Upper lobe of left lung (tissue), 6 donors: ENCODE measurements at regions not wholly inside any gene's neighbourhood (a gene's known extent, or its start where the extent isn't known, plus 50 kb on each side); places are given as distances from the start of the nearest gene placed in this dataset.

Source experiments
- ATAC-seq, 2 donors: fragments of 200-7000 bp; cut with Tn5 transposase; one replicate each; pipeline ENCODE4 v1.9.1; 2022; ENCODE audit warnings: mild to moderate bottlenecking in 2 of 2, moderate library complexity in 2 of 2; ENCODE audit not compliant: low FRiP score in 2 of 2
- DNase-seq, 2 donors: peaks; one replicate each; pipeline ENCODE4 v3.0.0-alpha.2; 2019 to 2020
- H3K27ac ChIP-seq, 4 donors: fragments of 200-600 bp; sonication (generic); one replicate each; pipeline ENCODE4 v1.5.1; 2016 to 2019
- H3K27me3 ChIP-seq, 4 donors: fragments of 200-600 bp; sonication (generic); one replicate each; pipeline ENCODE4 v1.5.1; 2017 to 2019
- H3K36me3 ChIP-seq, 4 donors: fragments of 200-600 bp; sonication (generic); one replicate each; pipeline ENCODE4 v1.5.1; 2016 to 2019
- H3K4me1 ChIP-seq, 4 donors: fragments of 200-600 bp; sonication (generic); one replicate each; pipeline ENCODE4 v1.5.1; 2018 to 2019
- H3K4me3 ChIP-seq, 4 donors: fragments of 200-600 bp; sonication (generic); one replicate each; pipeline ENCODE4 v1.5.1; 2017 to 2019; ENCODE audit warnings: mild to moderate bottlenecking in 2 of 4, moderate library complexity in 1 of 4
- H3K9me3 ChIP-seq, 4 donors: fragments of 200-600 bp; sonication (generic); one replicate each; pipeline ENCODE4 v1.5.1; 2018 to 2019
- CTCF ChIP-seq, 6 experiments: fragments of 450-650 bp in 4 of 6; fragments of 200-600 bp in 2 of 6; sonication (generic) in 2 of 6; IDR thresholded peaks; one replicate each; pipeline ENCODE4 v1.5.1; 2016 to 2019; ENCODE audit warnings: antibody characterized with exemption in 6 of 6
- EP300 ChIP-seq, 4 donors: sonication (generic); formaldehyde crosslinking; IDR thresholded peaks; one replicate each; pipeline ENCODE4 v1.5.1; 2017; ENCODE audit warnings: antibody characterized with exemption in 4 of 4, control low read depth in 2 of 4
- POLR2A ChIP-seq, 4 donors: fragments of 450-650 bp; IDR thresholded peaks; one replicate each; pipeline ENCODE4 v1.5.1; 2016 to 2017; ENCODE audit warnings: antibody characterized with exemption in 4 of 4, mild to moderate bottlenecking in 2 of 4
- POLR2AphosphoS5 ChIP-seq, 2 donors: sonication (generic); formaldehyde crosslinking; IDR thresholded peaks; one replicate each; pipeline ENCODE4 v1.5.1; 2017; ENCODE audit warnings: antibody characterized with exemption in 2 of 2
- WGBS, 2 donors: methylation state at CpG; one replicate each; pipeline ENCODE4 v1.1.5; 2017 to 2018; 5-methylcytosine and 5-hydroxymethylcytosine counted together
- donor health status: DM: no; HTN: no; CAD: no; lungs with moderate emphysema.
- donor health status: DM: no; HTN: yes; CAD: no; lungs with severe emphysema.

GRCh38 chr12:32043928-32044549 lies 62.6 kb upstream of the BICD1 start:
- no peak for ATAC-seq
- TF ChIP-seq EP300 (IDR thresholded peaks at IDR 0.05) = no peak
- no peak for TF ChIP-seq POLR2AphosphoS5 (IDR thresholded peaks at IDR 0.05)
- TF ChIP-seq CTCF (IDR thresholded peaks at IDR 0.05) = no peak
- no peak for TF ChIP-seq POLR2A (IDR thresholded peaks at IDR 0.05)
- Histone ChIP-seq H3K27me3 (no peaks in the 10 kb centered on the region), H3K9me3 (peaks cover 10 to 22% (median 14%) of the 10 kb centered on the region in 4 donors), H3K4me3 (no peak overlapping the region), H3K36me3 (no peaks in the 10 kb centered on the region), H3K4me1 (no peaks in the 10 kb centered on the region), H3K27ac (no peak overlapping the region)
- no peak for DNase-seq
- 90 to 93% methylated on average over 9 of the region's 9 CpGs for WGBS, 2 donors

GRCh38 chr12:32047357-32048212 lies 59.1 kb upstream of the BICD1 start:
- TF ChIP-seq CTCF (IDR thresholded peaks at IDR 0.05) = no peak
- no peak for TF ChIP-seq POLR2A (IDR thresholded peaks at IDR 0.05)
- TF ChIP-seq POLR2AphosphoS5 (IDR thresholded peaks at IDR 0.05) = no peak
- no peak for TF ChIP-seq EP300 (IDR thresholded peaks at IDR 0.05)
- Histone ChIP-seq H3K4me1 (no peaks in the 10 kb centered on the region), H3K27me3 (no peaks in the 10 kb centered on the region), H3K27ac (no peak overlapping the region), H3K4me3 (no peak overlapping the region), H3K9me3 (peaks cover 10 to 22% (median 14%) of the 10 kb centered on the region in 4 donors), H3K36me3 (no peaks in the 10 kb centered on the region)
- WGBS, 2 donors = 76 to 81% methylated on average over 8 of the region's 8 CpGs
- no peak for DNase-seq
- no peak for ATAC-seq

- WGBS, 2 donors = 91 to 97% methylated on average over 5 of the region's 5 CpGs
- DNase-seq (no peak), ATAC-seq (no peak)
- Histone ChIP-seq H3K27ac (no peak overlapping the region), H3K27me3 (no peaks in the 10 kb centered on the region), H3K4me1 (no peaks in the 10 kb centered on the region), H3K36me3 (no peaks in the 10 kb centered on the region), H3K4me3 (no peak overlapping the region), H3K9me3 (peaks cover 4 to 13% (median 8%) of the 10 kb centered on the region in 4 donors)
- TF ChIP-seq POLR2A (IDR thresholded peaks at IDR 0.05) = no peak
- no peak for TF ChIP-seq EP300 (IDR thresholded peaks at IDR 0.05)
- no peak for TF ChIP-seq POLR2AphosphoS5 (IDR thresholded peaks at IDR 0.05)
- no peak for TF ChIP-seq CTCF (IDR thresholded peaks at IDR 0.05)
These were observed 57.9 kb upstream of the BICD1 start for GRCh38 chr12:32048791-32049190.

GRCh38 chr12:32049956-32050355 lies 56.7 kb upstream of the BICD1 start:
- Histone ChIP-seq H3K4me3 (no peak overlapping the region), H3K4me1 (no peaks in the 10 kb centered on the region), H3K27ac (no peak overlapping the region), H3K36me3 (no peaks in the 10 kb centered on the region), H3K9me3 (peaks cover 0 to 9% (median 0%) of the 10 kb centered on the region in 4 donors), H3K27me3 (no peaks in the 10 kb centered on the region)
- 86 to 95% methylated on average over 2 of the region's 2 CpGs for WGBS, 2 donors
- DNase-seq (no peak), ATAC-seq (no peak)
- no peak for TF ChIP-seq POLR2A (IDR thresholded peaks at IDR 0.05)
- TF ChIP-seq CTCF (IDR thresholded peaks at IDR 0.05) = no peak
- TF ChIP-seq EP300 (IDR thresholded peaks at IDR 0.05) = no peak
